GM21737 (cell line): ENCODE measurements at regions not wholly inside any gene's neighbourhood (a gene's known extent, or its start where the extent isn't known, plus 50 kb on each side); places are given as distances from the start of the nearest gene placed in this dataset.

Experiments
- ATAC-seq: cut with Tn5 transposase; IDR thresholded peaks from one replicate; pipeline ENCODE4 v1.9.1; 2021; ENCODE audit warnings: mild to moderate bottlenecking, moderate library complexity; ENCODE audit not compliant: unreplicated experiment

DNA sequence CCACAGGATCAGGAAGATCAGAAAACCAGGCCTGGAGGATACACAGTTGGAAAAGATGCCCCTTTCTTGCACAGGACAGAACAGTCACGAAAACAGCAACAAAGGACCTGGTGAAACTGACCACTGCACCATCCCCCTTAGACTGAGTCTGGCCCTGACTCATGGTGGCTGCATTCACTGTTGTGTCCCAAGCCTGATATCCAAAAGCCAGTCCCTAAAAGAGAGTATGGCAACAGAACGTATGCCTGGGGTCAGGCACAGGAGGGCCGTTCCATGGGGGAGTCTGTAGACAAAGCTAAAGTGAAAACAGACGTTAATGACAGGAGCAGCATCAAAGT lies 301.1 kb upstream of the NBEA start:
- no peak for ATAC-seq

DNA sequence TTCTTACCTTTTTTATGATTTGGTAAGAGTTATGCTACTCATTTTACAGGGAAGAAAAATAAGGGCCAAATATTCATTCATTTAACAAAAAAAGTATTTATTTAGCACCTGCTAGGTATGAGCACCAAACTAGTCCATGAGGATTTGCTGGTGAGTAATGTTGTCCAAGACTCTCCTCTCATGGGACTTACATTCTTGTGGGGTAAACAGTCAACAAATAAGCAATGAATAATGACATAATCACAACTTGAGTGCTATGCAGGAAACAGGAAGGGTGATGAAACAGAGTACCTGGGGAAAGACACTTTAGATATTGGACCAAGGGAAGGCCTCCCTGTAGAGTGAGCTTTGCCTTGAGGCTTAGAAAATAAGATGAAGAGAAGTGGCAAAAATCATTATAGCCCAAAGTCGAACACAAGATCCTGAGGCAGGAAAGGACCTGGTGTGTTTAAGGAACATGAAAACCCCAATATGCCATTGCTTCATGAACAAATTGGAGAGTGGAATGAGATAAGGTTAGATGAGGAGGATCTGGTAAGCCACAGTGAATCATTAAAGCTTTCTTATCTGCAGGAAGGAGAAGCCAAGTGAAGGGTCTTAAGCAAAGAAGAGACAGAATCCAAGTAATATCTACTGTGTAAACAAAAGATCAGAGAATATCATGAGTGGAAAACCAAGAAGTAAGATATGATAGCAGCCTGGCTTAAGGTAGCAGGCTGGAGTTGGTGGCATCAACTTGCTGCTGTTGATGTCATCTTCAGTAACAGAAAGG lies 294.5 kb upstream of the NBEA start:
- no peak for ATAC-seq

DNA sequence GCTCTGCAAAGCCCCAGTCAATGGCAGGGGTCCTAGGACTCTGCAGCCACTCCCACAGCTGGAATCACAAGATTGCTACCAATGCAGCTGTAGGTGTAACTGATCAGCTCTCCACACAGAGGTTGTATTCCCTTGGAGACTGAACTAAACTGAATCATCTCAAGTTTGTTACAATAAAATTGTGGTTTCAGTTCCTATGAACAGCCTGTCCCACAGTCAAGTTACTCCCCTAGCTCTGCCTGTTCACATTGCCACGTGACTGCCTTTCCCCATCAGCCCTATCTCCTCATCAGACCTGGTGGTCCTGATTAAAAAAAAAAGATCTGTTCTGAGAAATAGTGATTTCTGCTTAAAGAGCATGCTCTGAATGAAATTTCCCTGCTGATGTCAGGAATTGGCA lies 287.9 kb upstream of the NBEA start:
- ATAC-seq, result no peak

DNA sequence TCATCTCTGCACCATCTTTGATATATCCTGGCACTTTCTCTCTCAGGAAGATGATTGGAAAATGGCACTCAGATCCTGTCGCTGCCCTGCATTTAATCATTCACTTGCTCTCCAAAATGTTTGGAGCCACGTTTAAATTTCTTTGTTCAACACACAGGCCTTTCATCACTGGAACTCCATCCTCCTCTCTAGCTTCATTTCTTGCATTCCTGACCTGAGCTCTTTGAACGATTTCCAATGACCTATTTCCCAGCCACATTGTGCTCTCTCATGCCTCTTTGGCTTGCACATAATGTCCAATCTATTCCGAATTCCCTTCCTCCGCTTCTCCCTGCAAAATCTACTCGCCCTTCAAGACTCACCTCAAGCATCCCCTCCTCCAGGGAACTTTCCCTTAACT lies 287.4 kb upstream of the NBEA start:
- no peak for ATAC-seq

DNA sequence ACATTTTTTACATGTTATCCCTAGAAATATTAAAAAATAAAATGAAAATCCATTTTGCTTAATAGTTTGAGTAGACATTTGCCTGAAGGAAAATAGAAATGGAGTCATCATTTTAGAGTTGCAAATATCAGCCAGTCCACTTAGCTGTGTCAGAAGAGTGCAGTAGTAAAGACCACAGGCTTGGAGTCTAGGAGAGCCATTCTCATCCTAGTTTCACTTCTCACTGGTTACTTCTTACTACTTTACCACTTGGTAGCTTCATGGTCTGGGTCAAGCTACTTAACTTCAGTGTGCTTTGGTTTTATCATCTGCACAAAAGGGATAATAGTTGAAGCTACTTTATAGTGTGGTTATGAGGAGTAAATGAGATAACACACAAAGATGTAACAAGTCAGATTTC lies 286.5 kb upstream of the NBEA start:
- ATAC-seq, result no peak

DNA sequence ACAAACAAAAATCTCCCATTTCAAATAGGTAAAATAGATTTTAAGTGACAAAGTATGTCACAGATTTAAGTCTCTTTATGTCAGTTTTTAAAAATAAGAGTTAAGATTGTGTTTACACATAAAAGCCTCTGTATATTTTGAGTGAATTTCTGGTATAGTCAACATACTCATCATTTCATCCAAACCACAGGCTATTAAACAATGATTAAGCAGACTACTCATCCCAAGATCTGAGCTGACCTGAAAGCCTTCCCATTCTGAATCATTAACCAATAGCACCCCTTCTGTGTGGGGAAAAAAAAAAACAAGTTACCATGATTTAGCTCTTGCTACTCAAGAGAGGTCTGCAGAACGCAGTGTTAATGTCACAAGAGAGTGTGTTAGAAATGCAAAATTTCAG lies 284.4 kb upstream of the NBEA start:
- no peak for ATAC-seq

DNA sequence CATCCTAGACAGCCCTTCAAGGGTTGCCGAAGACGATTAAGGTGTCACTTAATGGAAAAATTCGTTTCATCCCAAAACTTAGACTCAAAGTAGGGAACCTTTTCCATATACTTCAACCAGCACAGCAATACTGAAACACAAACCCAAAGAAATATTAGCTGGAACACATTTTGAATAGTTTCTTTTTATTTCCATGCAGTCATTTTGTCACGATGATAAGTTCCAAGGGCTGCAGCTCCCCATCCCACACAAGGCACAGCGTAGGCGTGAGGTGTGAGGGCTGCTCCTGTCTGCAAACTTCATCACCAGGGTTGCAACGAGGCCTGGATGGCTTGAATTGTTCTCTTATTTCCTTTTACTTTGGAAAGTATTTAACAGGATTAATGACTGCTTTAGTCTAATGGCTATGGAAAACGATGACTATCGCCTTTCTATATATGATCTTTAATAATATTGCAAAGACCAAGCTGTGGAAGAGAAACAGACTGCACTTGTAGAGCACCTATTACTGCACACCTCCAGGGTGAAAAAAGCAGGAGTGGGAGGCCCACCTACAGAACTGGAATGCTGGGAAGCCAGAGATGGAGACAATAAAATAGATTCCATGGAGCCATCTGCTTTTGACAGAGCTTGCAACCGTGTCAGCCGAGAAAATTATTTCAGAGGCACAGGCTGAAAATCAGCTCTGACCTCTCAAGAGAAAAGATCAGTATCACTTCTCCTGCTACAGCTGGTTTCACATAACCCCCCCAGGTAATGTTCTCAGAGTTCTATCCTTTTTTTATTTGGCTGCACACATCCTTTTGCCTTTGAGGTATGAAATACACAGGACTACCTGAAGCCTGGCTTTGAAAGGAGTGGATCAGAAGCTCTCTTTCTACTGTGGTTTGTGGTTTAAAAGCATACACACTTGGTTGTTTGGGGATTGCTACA lies 274.5 kb upstream of the NBEA start:
- no peak for ATAC-seq

DNA sequence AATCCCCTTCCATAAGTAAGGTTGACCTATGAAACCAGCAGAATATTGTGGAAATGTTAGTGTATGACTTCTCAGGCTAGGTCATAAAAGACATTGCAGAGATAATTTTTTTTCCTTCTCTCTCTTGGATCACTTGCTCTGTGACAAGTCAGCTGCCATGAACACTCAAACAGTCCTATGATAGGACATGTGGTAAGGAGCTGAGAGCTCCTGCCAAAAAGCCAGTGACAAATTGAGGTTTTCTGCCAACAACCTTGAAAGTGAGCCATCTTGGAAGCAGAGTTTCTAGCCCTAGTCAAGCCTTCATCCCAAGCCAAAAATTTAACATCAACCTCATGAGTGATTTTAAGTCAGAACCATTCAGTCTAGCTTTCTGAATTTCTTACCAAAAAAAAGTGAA lies 270.9 kb upstream of the NBEA start:
- no peak for ATAC-seq

DNA sequence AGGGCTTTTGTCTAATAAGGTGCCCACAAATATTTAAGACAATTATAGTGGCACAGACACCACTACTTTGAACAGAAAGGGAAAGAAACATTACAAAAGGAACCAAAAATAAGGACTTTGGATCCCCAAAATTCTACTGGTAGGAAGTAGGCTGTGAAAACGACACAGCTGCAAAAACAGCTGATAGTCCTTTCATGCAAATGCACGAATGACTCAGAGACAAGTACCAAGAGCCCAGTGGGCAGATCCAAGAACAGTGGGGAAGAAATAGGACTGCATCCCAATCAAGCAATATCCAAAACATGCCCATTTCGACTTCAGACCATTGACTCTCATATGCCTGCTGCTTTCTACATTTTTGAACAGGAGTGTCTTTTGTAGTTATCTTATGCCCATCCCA lies 269.4 kb upstream of the NBEA start:
- no peak for ATAC-seq

DNA sequence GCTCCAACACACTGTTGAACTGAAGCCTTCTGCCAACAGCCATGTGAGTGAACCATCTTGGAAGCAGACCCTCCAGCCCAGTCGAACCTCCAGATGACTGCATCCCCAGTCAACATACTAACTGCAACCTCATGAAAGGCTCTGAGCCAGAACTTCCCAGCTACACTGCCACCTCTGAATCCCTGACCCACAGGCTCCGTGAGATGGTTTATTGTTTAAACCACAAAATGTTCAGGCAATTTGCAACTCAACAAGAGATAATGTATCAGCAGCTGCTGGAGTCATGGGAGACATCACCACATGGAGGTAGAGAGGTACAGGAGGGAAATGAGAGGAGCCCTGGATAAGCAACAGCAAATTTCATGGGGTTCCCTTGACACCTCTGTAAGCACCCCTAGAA lies 266.4 kb upstream of the NBEA start:
- no peak for ATAC-seq

DNA sequence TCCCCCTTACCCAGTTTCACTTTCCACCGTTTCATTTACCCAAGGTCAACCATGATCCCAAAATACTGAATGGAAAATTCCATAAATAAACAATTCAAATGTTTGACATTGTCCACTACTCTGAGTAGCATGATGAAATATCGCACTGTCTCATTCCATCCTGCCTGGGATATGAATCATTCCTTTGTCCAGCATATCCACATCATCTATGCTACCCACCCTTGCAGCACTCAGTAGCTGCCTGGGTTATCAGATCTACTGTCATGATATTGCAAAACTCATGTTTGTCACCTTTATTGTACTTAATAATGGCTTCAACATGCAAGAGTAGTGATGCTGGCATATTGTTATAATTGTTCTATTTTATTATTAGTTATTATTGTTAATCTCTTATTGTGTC lies 263.9 kb upstream of the NBEA start:
- ATAC-seq, result no peak

DNA sequence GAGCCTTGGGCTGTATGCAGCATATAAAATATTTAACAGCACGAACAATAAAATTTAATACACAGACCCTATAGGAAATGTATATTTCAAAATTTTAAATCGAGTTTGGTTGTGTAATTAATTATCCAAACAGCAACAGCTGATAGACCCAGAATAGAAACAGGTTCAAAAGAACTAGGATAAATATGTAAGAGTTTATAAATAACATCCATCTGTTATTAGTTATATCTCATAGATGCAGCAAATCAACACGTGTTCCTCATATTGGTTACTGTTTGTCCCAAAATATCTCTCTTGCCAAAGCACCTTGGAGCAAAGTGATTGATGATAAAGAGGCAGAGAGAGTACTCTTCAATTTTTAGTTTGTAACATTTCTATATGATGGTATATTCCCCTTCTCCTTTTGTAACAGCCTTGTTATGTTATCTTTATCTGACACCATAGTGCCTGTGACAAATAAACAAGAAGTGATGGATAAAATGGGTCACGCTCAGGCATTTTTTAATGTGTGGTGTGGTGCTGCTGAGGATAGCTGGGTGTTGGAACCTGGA lies 260.6 kb upstream of the NBEA start:
- no peak for ATAC-seq

DNA sequence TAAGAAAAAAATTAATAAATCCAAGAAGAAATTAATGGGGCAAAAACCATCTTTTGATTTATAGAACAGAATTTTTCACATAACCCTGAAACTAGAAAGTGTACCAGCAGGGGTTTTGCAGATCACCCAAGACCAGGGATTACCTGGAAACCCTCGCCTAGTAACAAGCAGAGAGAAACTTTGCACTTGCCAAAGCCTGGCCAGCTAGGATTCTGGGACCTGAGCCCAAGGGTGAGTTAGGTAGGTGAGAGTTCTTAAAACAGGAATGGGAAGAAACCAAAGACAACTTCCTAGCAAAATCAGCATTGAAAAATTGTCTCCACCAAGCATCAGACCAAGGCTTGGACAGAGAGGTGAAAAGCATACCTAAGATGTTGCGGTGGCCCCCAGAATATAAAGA lies 247.0 kb upstream of the NBEA start:
- ATAC-seq, result no peak

DNA sequence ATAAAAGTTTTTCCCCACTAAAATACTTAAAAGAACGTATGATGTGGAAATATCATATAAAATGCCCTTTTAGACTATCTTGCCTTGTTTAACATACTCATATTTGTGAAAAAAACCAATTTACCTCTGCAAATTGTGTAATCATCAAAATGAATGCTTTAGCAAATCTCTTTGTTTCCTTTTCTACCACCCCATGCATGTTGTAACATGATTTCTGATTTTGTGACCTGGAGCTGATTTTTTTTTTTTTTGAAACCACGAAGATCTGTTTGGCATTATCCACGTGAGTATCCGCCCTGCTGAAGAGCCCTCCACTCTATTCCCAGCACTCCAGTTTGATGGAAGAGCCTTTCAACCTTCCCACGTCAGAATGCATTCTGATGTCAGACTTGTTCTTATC lies 245.8 kb upstream of the NBEA start:
- no peak for ATAC-seq

DNA sequence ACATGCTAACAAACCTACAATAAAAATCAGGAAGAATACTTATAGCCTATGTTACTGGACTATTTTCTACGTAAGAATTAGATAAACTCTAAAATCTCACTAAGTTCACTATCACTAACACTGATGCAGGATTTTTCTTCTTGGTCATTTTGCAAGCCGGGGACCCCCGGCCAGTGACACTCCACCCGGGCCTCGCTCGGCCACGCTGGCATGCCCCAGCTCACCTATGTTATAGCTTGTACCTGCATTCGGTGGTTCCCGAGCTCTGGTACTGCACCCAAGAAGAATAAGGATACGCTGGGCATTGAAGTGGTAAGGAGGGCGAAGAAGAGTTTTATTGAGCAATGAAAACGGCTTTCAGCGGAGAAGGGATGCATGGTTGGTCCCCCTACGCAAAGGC lies 245.3 kb upstream of the NBEA start:
- ATAC-seq, result no peak

DNA sequence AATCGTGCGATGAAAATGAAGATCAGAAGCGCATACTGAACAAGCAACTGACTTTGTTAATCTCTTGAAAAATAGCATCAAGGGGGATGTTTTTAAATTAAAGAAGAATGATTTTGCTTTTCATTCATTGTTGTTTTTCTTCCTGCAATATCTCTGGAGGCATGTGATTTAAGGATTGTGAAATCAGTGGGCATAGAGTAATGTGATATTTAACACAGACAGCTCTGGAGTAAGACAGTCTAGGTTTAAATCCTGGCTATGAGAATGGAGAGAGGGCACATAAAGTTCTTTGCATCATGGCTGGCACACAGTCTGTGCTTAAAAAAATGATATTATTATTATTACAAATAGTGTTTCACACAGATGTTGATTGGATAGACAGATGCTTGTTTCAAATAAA lies 243.1 kb upstream of the NBEA start:
- no peak for ATAC-seq

DNA sequence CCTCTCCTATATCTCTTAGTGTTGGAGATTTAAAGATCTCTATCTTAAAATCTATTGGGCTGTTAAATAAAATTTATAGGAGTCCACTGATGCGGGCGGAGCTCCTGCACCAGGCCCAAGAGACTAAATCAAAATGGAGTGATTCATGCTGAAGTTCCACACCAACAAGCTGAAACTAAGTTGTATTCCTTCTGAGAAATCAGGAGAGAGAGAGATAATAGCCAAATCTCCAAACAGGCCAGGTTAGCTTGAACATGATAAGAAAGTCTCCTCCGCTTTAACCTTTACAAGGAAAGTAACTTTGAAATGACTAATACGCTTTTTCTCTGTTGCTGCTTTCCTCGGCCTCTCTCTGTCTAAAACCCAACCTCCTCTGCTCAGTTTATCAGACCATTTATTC lies 241.9 kb upstream of the NBEA start:
- ATAC-seq, result no peak

DNA sequence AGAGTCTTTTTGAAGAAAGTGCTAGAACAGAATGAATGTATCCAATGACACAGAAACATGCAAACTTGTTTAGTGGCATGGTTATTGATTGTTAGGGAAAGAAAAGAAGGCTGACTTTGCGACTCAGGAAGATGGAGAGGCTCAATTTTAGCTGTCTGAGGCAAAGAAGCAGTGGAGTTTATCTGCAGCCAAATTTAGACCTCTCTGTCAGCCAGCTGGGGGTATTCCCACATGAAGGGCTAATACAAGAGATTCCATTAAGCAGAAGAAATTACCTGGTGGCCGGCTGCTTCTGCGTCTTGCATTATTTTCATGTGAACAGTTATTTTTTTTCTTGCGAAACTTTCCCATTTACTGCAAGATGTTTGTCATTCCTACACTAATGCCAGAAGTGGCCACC lies 240.2 kb upstream of the NBEA start:
- no peak for ATAC-seq

DNA sequence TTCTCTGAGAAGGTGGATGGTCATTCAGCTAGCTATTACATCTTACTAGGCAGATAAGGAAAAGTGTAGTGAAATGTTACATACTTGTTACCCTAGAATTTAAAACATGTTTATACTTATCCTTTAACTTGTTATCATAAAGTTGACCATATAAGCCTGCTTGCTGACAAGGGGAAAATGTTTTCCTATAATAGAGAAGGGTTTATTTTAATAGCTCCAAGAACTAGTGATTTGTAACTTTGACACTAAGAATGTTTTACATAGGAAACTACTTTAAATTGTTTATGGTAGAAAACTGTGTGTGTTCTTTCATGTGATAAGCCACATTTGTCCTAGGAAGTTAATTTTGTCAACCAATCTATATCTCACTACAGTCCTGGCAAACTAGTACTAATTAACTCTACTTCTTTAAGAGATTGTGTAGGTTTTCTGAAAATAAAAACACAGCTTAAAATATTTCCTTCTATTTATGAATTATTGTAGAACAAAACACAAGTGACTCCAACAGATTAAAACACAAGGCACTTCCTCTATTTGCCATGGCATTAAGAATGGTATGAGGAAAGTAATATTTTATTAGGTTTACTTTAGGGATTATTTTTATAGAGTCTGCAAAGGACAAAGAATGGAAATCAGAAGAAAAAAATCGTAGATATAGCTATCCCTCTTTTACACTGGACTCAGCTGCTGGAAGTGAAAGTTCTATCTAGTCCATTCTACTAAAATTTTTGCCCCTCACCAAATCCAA lies 233.3 kb upstream of the NBEA start:
- ATAC-seq, result no peak

DNA sequence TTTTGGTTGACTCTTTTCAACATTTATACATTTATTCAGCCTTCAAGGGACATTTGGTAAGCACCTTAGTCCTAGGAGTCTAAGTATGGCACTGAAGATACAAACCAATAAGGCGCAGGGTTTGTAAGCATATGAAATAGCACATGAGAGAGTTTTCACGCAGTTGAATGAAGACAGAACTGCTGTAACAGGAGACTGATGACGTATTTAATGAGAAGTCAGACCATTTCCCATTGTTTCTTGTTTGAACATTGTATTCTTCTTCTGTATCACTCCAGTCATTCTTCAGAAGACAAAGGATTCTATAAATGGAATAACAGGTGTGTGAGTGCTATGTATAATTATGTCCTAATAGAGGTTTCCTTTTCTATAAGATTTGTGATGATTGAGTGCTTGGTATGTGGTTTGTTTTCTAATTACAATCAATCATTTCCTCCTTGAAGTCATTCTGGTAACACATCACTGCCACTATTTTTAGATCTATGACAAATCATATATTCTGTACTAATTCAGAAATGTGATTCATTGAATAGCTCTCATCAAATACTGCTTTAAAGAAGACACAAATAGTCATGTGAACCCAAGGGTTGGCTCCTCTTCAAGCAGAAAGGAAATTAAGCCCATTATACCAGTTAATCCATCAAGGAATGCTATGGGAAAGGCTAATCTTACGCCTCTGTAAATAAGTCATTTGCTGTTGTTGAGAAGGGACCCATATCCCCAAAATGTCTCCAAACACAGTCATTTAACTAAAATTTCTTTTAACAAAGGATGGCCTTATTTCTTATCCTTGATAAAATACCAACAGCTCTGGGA lies 222.8 kb upstream of the NBEA start:
- ATAC-seq, result no peak

DNA sequence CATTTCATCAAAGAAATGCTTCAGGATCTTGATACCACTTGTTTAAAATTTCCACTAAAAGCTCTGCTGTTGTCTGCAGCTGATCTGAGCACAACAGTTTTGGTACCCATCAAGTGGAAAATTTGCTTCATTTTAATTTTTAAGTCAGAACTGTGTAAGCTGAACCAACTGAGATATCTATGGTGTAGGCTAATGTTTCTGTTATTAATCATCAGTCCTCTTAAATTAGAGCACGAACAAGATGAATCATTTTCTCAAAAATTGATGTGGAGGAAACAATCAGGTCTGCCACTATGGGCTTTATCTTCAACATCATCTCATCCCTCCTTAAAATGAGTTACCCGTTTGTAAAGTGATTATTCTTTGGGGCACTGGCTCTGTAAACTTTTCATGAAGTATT lies 221.5 kb upstream of the NBEA start:
- ATAC-seq, result no peak
